GM12891 (cell line): ENCODE measurements at regions not wholly inside any gene's neighbourhood (a gene's known extent, or its start where the extent isn't known, plus 50 kb on each side); places are given as distances from the start of the nearest gene placed in this dataset.

Experiments used
- PAX5 ChIP-seq: IDR thresholded peaks from 2 replicates; pipeline ENCODE4 v1.6.1; 2011; ENCODE audit warnings: low read length, moderate library complexity, mild to moderate bottlenecking; ENCODE audit not compliant: insufficient read depth, severe bottlenecking
- POLR2A ChIP-seq: IDR thresholded peaks from 2 replicates; pipeline ENCODE4 v1.6.1; 2011; ENCODE audit warnings: low read depth, low read length, control low read depth
- POLR2AphosphoS5 ChIP-seq: IDR thresholded peaks from 2 replicates; pipeline ENCODE4 v1.6.1; 2011; ENCODE audit warnings: low read depth, low read length, control low read depth
- SPI1 ChIP-seq: IDR thresholded peaks from 2 replicates; pipeline ENCODE4 v1.6.1; 2011; ENCODE audit warnings: low read depth, low read length, control low read depth
- TAF1 ChIP-seq: IDR thresholded peaks from 2 replicates; pipeline ENCODE4 v1.6.1; 2011; ENCODE audit warnings: low read depth, low read length, control low read depth

GRCh38 chr6:23181356-23182110 is 612.2 kb downstream of the HDGFL1 start:
- TF ChIP-seq POLR2A (no peak), TAF1 (no peak), POLR2AphosphoS5 (no peak), SPI1 (no peak), PAX5 (no peak)
